SH-SY5Y (cell line): ENCODE measurements at regions not wholly inside any gene's neighbourhood (a gene's known extent, or its start where the extent isn't known, plus 50 kb on each side); places are given as distances from the start of the nearest gene placed in this dataset.

ENCODE experiments used
- GATA2 ChIP-seq: IDR thresholded peaks from 2 replicates; pipeline ENCODE4 v1.6.1; 2011; ENCODE audit warnings: mild to moderate bottlenecking, low read depth, low read length
- GATA3 ChIP-seq: IDR thresholded peaks from 2 replicates; pipeline ENCODE4 v1.6.1; 2011; ENCODE audit warnings: low read depth, mild to moderate bottlenecking, low read length, moderate library complexity

GRCh38 chr4:180951312-180951711, 1291.9 kb upstream of the TENM3 start:
- TF ChIP-seq GATA2: no peak
- TF ChIP-seq GATA3: no peak
